ENCODE measurements at regions not wholly inside any gene's neighbourhood (a gene's known extent, or its start where the extent isn't known, plus 50 kb on each side); places are given as distances from the start of the nearest gene placed in this dataset.
A peak's percentile ranks its signal among the peaks of the same experiment; 100 is the strongest.

DNA sequence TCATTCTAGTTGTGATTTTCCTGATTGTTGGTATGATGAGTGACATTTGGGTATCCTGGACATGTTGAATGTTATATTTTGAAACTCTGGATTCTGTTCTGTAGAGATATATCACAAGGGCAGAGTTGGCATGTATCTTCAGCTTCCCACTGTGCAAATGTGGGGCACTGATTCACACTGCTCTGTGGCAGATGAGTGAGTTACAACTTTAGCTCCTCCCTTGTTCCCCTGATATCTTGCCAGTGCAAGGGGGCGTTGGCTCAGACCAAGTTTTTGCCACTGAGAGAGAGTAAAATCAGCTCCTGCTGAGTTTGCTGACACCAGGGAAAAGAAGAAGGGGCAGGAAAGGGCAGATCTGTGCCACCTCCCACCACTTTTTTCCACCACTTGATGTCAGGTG, 199.6 kb upstream of the MMADHC start:
- ATAC-seq (no peak), DNase-seq (ENCODE audit: low read depth, low spot score) (no peak)
- intact Hi-C loops (cut with micrococcal nuclease; ENCODE audit: unreplicated experiment) (no loop called here), in situ Hi-C loops (cut with HindIII; ENCODE audit: low pct_unique_long_range_greater_than_20kb, low sequenced_read_pairs) (no loop called here)
- ChIA-PET CTCF (no interaction called here), POLR2A (no interaction called here)
- Histone ChIP-seq H3K4me1 (ENCODE audit: control insufficient read depth, insufficient read depth, low read length) (no peaks in the 10 kb centered on the region), H3K4me3 (ENCODE audit: low read depth in 2 of 2, low read length in 2 of 2) (no peak overlapping the region), H3K36me3 (ENCODE audit: control insufficient read depth, insufficient read depth, low read length) (no peaks in the 10 kb centered on the region), H3K27ac (ENCODE audit: low read length) (no peak overlapping the region), H3K27me3 (ENCODE audit: control insufficient read depth, insufficient read depth, low read length) (no peaks in the 10 kb centered on the region), H3K9me3 (ENCODE audit: control insufficient read depth, insufficient read depth, low read depth, low read length) (no peaks in the 10 kb centered on the region)
- BruUV-seq (replicated peaks) = no TSS peak
- TF ChIP-seq SIN3A (IDR thresholded peaks at IDR 0.05; ENCODE audit: borderline replicate concordance, insufficient read depth, low read depth, low read length) = no peak
- TF ChIP-seq CTCF (IDR thresholded peaks at IDR 0.05) = no peak
- TF ChIP-seq POLR2AphosphoS5 (IDR thresholded peaks at IDR 0.05; ENCODE audit: low read depth, low read length) = no peak
- TF ChIP-seq REST (IDR thresholded peaks at IDR 0.05; ENCODE audit: insufficient read depth in 1 of 2, low read depth in 2 of 2, low read length in 1 of 2) = no peak
- no peak for TF ChIP-seq TCF7L2 (IDR thresholded peaks at IDR 0.05; ENCODE audit: low read depth, low read length)

- ChIA-PET POLR2A (no interaction called here), CTCF (no interaction called here)
- DNase-seq (ENCODE audit: low read depth, low spot score) (no peak), ATAC-seq (no peak)
- no peak overlapping the region for H3K4me3 ChIP-seq (ENCODE audit: low read depth in 2 of 2, low read length in 2 of 2)
- no peaks in the 10 kb centered on the region for H3K4me1 ChIP-seq (ENCODE audit: control insufficient read depth, insufficient read depth, low read length)
- in situ Hi-C loops (cut with HindIII; ENCODE audit: low pct_unique_long_range_greater_than_20kb, low sequenced_read_pairs) (no loop called here), intact Hi-C loops (cut with micrococcal nuclease; ENCODE audit: unreplicated experiment) (no loop called here)
- H3K27ac ChIP-seq (ENCODE audit: low read length) = peak overlapping the region; percentile 12; the same call in 1 of the 2 replicates
- no peaks in the 10 kb centered on the region for H3K9me3 ChIP-seq (ENCODE audit: control insufficient read depth, insufficient read depth, low read depth, low read length)
- no peaks in the 10 kb centered on the region for H3K27me3 ChIP-seq (ENCODE audit: control insufficient read depth, insufficient read depth, low read length)
- H3K36me3 ChIP-seq (ENCODE audit: control insufficient read depth, insufficient read depth, low read length) = no peaks in the 10 kb centered on the region
- TF ChIP-seq CTCF (IDR thresholded peaks at IDR 0.05) (no peak), SIN3A (IDR thresholded peaks at IDR 0.05; ENCODE audit: borderline replicate concordance, insufficient read depth, low read depth, low read length) (no peak), TCF7L2 (IDR thresholded peaks at IDR 0.05; ENCODE audit: low read depth, low read length) (no peak)
- BruUV-seq (replicated peaks) = no TSS peak
These were observed 195.7 kb upstream of the MMADHC start for GRCh38 chr2:149783284-149783683.

GRCh38 chr2:149782572-149782971, 195.0 kb upstream of the MMADHC start:
- DNase-seq (ENCODE audit: low read depth, low spot score) (no peak), ATAC-seq (no peak)
- in situ Hi-C loops (cut with HindIII; ENCODE audit: low pct_unique_long_range_greater_than_20kb, low sequenced_read_pairs) = no loop called here
- intact Hi-C loops (cut with micrococcal nuclease; ENCODE audit: unreplicated experiment) = no loop called here
- Histone ChIP-seq H3K4me3 (ENCODE audit: low read depth in 2 of 2, low read length in 2 of 2) (no peak overlapping the region), H3K9me3 (ENCODE audit: control insufficient read depth, insufficient read depth, low read depth, low read length) (no peaks in the 10 kb centered on the region), H3K27me3 (ENCODE audit: control insufficient read depth, insufficient read depth, low read length) (no peaks in the 10 kb centered on the region), H3K36me3 (ENCODE audit: control insufficient read depth, insufficient read depth, low read length) (no peaks in the 10 kb centered on the region), H3K4me1 (ENCODE audit: control insufficient read depth, insufficient read depth, low read length) (no peaks in the 10 kb centered on the region), H3K27ac (ENCODE audit: low read length) (no peak overlapping the region)
- no TSS peak for BruUV-seq (replicated peaks)
- POLR2A ChIA-PET = no interaction called here
- CTCF ChIA-PET = no interaction called here
- TF ChIP-seq POLR2AphosphoS5 (IDR thresholded peaks at IDR 0.05; ENCODE audit: low read depth, low read length) (no peak), CTCF (IDR thresholded peaks at IDR 0.05) (no peak), SIN3A (IDR thresholded peaks at IDR 0.05; ENCODE audit: borderline replicate concordance, insufficient read depth, low read depth, low read length) (no peak), REST (IDR thresholded peaks at IDR 0.05; ENCODE audit: insufficient read depth in 1 of 2, low read depth in 2 of 2, low read length in 1 of 2) (no peak), TCF7L2 (IDR thresholded peaks at IDR 0.05; ENCODE audit: low read depth, low read length) (no peak)
